ENCODE measurements at regions not wholly inside any gene's neighbourhood (a gene's known extent, or its start where the extent isn't known, plus 50 kb on each side); places are given as distances from the start of the nearest gene placed in this dataset.

DNA sequence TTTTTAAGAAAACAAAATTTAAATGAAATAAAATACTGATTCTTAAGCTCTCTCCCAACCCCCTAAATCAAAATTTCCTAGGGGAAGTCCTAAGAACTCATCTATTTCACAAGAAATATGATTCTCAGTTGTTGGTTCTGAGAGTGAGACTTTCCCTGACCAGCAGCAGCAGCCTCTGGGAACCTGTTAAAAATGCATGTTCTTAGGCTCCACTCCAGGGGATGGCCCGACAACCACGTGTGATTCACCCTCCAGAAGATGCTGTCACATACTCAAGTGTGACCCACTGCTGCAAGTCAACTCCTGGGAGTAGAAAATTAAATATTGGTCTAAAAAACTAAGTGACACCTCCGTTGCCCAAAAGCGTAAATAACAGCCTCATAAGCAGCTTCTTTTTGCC, 343.2 kb upstream of the NR2F2 start:
- Histone ChIP-seq H3K9me3 (no peaks in the 10 kb centered on the region; the same call in 1 of the 2 replicates), H3K4me3 (ENCODE audit: low read depth, low read length) (no peak overlapping the region), H3K4me1 (no peaks in the 10 kb centered on the region), H3K27me3 (no peaks in the 10 kb centered on the region), H3K36me3 (no peaks in the 10 kb centered on the region)
- DNase-seq, result no peak
- TF ChIP-seq, protein P1, sequence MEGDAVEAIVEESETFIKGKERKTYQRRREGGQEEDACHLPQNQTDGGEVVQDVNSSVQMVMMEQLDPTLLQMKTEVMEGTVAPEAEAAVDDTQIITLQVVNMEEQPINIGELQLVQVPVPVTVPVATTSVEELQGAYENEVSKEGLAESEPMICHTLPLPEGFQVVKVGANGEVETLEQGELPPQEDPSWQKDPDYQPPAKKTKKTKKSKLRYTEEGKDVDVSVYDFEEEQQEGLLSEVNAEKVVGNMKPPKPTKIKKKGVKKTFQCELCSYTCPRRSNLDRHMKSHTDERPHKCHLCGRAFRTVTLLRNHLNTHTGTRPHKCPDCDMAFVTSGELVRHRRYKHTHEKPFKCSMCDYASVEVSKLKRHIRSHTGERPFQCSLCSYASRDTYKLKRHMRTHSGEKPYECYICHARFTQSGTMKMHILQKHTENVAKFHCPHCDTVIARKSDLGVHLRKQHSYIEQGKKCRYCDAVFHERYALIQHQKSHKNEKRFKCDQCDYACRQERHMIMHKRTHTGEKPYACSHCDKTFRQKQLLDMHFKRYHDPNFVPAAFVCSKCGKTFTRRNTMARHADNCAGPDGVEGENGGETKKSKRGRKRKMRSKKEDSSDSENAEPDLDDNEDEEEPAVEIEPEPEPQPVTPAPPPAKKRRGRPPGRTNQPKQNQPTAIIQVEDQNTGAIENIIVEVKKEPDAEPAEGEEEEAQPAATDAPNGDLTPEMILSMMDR (IDR thresholded peaks at IDR 0.05; ENCODE audit: low read depth, low read length), result no peak

DNA sequence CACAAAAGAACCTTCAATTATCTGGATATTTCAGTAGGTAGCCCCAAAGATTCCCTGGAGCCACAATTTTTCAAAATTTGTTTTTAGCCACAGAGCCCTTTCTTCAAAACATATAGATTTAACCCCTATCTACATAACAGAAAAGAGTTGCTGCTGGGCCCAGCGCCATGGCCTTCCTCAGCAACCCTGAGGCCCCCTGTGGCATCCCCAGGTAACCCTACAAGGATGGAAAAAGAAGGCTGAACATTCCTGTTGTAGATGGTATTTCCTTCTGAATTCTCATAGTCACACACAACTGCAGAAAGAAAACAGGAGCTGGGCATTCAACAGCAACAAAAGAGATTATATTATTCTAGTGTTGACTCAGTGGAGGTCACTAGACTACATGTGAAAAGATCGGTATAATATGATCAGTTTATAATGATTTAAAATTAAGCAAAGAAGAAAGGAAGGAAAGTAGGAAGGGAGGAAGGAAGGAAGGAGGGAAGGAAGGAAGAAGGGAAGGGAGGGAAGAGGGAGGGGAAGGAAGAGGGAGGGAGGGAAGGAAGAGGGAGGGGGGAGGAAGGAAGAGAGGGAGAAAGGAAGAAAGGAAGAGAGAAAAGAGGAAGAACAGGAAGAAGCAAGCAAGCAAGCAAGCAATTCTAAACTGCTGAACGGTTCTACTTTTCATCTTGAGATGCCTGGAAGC, 342.5 kb upstream of the NR2F2 start:
- DNase-seq, result no peak
- Histone ChIP-seq H3K27me3 (no peaks in the 10 kb centered on the region), H3K9me3 (no peaks in the 10 kb centered on the region; the same call in 1 of the 2 replicates), H3K4me3 (ENCODE audit: low read depth, low read length) (no peak overlapping the region), H3K4me1 (no peaks in the 10 kb centered on the region), H3K36me3 (no peaks in the 10 kb centered on the region)
- TF ChIP-seq, protein P1 (IDR thresholded peaks at IDR 0.05; ENCODE audit: low read depth, low read length), result no peak

DNA sequence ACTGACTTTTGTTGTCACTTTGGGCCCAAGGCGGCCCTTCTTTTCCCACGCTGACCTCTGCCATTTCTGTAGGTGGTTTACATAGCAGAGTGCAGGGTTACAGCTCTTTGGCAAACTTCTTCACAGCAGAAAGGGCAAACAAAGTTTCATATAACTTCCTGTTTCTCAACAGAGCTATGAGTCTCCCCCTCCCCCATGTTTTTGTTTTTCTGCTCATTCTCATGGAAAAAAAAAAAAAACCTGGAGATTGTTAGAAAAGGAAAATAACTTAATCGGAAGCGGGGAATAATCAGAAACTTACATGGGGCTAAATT, 342.0 kb upstream of the NR2F2 start:
- H3K4me3 ChIP-seq (ENCODE audit: low read depth, low read length), result no peak overlapping the region
- H3K9me3 ChIP-seq, result no peaks in the 10 kb centered on the region; the same call in 1 of the 2 replicates
- no peaks in the 10 kb centered on the region for H3K27me3 ChIP-seq
- TF ChIP-seq, protein P1 (IDR thresholded peaks at IDR 0.05; ENCODE audit: low read depth, low read length), result no peak
- DNase-seq, result no peak
- H3K36me3 ChIP-seq, result no peaks in the 10 kb centered on the region
- no peaks in the 10 kb centered on the region for H3K4me1 ChIP-seq

DNA sequence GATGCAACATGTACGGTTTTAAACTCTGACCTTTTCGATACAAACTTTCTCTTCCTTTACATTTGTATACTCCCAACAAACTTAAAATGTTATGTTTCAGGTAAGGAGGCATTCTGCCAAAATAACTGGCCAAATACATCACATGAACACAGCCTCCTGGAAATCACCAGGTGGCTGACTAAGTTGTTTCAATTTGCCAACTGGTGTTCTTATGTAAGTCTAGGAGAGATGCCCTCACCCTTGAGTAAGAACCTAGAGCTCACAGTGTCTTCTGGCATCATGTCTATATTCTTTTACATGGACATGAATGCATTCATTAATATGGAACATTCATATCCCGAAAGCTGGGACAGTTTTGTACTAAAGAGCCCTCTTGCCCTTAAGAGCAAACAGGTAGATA, 341.1 kb upstream of the NR2F2 start:
- H3K4me3 ChIP-seq (ENCODE audit: low read depth, low read length), result no peak overlapping the region
- TF ChIP-seq, protein P1 (IDR thresholded peaks at IDR 0.05; ENCODE audit: low read depth, low read length), result no peak
- H3K9me3 ChIP-seq, result no peaks in the 10 kb centered on the region; the same call in 1 of the 2 replicates
- no peaks in the 10 kb centered on the region for H3K27me3 ChIP-seq
- H3K36me3 ChIP-seq, result no peaks in the 10 kb centered on the region
- H3K4me1 ChIP-seq, result no peaks in the 10 kb centered on the region
- no peak for DNase-seq

DNA sequence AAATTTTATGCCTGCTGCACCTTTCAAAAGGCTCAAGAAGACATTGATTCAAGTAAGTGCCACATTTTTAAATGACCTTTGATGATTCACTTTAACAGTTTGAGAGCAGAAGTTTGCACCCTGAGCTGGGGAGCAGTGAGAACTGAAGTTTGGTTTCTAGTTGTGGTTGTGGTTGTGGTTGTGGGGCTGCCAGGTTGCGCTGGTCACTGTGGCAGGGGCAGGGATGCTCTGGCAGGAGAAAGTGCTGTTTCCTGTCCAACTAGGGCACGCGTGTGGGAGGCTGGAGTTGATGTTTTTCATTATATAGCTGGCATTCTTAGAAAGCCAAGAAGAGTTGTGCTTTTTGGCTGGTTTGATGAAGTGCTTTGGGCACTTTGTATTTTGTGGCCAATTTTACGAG, 339.7 kb upstream of the NR2F2 start:
- TF ChIP-seq, protein P1 (IDR thresholded peaks at IDR 0.05; ENCODE audit: low read depth, low read length), result no peak
- H3K4me1 ChIP-seq, result no peaks in the 10 kb centered on the region
- no peaks in the 10 kb centered on the region; the same call in 1 of the 2 replicates for H3K9me3 ChIP-seq
- H3K27me3 ChIP-seq, result no peaks in the 10 kb centered on the region
- DNase-seq, result no peak
- H3K4me3 ChIP-seq (ENCODE audit: low read depth, low read length), result no peak overlapping the region
- H3K36me3 ChIP-seq, result no peaks in the 10 kb centered on the region

DNA sequence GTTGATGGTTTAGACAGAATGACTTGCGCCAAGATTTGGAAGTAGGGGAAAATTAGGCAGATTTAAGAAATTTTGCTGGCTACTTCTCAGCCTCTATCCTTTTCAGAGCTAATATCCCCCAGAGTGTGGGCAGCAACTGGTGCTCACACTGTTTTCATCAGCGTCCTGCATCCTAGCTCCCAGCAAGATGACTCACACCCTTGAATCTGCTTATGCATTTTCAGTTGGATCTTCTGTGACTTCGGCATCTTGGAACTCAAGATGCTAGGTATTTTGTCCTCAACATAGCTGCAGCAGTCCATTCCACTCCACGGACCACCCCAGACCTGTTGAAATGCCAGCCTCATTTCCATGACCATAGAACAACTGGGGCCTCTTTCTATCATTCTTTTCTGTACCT, 336.1 kb upstream of the NR2F2 start:
- Histone ChIP-seq H3K27me3 (no peaks in the 10 kb centered on the region), H3K4me3 (ENCODE audit: low read depth, low read length) (no peak overlapping the region), H3K4me1 (no peaks in the 10 kb centered on the region), H3K9me3 (no peaks in the 10 kb centered on the region; the same call in 1 of the 2 replicates), H3K36me3 (no peaks in the 10 kb centered on the region)
- TF ChIP-seq, protein P1 (IDR thresholded peaks at IDR 0.05; ENCODE audit: low read depth, low read length), result no peak
- DNase-seq, result no peak
